ENCODE measurements at regions not wholly inside any gene's neighbourhood (a gene's known extent, or its start where the extent isn't known, plus 50 kb on each side); places are given as distances from the start of the nearest gene placed in this dataset.
"Not testable (repeated sequence)": the region's sequence is repeated elsewhere in the genome, so short reads cannot be mapped to it uniquely, and the experiment has no call there.

- no peak overlapping the region for H3K27ac Mint-ChIP-seq (ENCODE audit: low read depth)
- no peak for DNase-seq (ENCODE audit: low spot score in 2 of 2)
- H3K27me3 Mint-ChIP-seq, result no peaks in the 10 kb centered on the region
- no peak for ATAC-seq (replicated peaks; ENCODE audit: extremely low read depth, poor library complexity, severe bottlenecking)
- H3K36me3 Mint-ChIP-seq (ENCODE audit: insufficient read depth), result peaks cover 2% of the 10 kb centered on the region
- no peaks in the 10 kb centered on the region for H3K4me1 Mint-ChIP-seq
- no peak overlapping the region for H3K4me3 Mint-ChIP-seq
- H3K9me3 Mint-ChIP-seq, result peaks cover 36% of the 10 kb centered on the region
Measured at GRCh38 chr18:39449566-39449965, 1884.0 kb upstream of the CELF4 start.

GRCh38 chr18:39448942-39449341, 1883.3 kb upstream of the CELF4 start:
- DNase-seq (ENCODE audit: low spot score in 2 of 2), result no peak
- no peaks in the 10 kb centered on the region for H3K27me3 Mint-ChIP-seq
- H3K36me3 Mint-ChIP-seq (ENCODE audit: insufficient read depth), result peaks cover 2% of the 10 kb centered on the region
- peaks cover 39% of the 10 kb centered on the region for H3K9me3 Mint-ChIP-seq
- no peaks in the 10 kb centered on the region for H3K4me1 Mint-ChIP-seq
- H3K27ac Mint-ChIP-seq (ENCODE audit: low read depth), result no peak overlapping the region
- no peak for ATAC-seq (replicated peaks; ENCODE audit: extremely low read depth, poor library complexity, severe bottlenecking)
- H3K4me3 Mint-ChIP-seq, result no peak overlapping the region

DNA sequence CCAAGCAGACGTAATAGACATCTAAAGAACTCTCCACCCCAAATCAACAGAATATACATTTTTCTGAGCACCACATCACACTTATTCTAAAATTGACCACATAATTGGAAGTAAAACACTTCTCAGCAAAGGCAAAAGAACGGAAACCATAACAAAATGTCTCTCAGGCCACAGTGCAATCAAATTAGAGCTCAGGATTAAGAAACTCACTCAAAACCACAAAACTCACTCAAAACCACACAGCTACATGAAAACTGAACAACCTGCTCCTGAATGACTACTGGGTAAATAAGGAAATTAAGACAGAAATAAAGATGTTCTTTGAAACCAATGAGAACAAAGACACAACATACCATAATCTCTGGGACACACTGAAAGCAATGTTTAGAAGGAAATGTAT, 1879.4 kb upstream of the CELF4 start:
- not testable (repeated sequence) for H3K27ac Mint-ChIP-seq (ENCODE audit: low read depth); H3K4me1 Mint-ChIP-seq; DNase-seq (ENCODE audit: low spot score in 2 of 2); H3K4me3 Mint-ChIP-seq; H3K27me3 Mint-ChIP-seq; H3K36me3 Mint-ChIP-seq (ENCODE audit: insufficient read depth); ATAC-seq (replicated peaks; ENCODE audit: extremely low read depth, poor library complexity, severe bottlenecking)
- H3K9me3 Mint-ChIP-seq, result peaks cover 37% of the 10 kb centered on the region

DNA sequence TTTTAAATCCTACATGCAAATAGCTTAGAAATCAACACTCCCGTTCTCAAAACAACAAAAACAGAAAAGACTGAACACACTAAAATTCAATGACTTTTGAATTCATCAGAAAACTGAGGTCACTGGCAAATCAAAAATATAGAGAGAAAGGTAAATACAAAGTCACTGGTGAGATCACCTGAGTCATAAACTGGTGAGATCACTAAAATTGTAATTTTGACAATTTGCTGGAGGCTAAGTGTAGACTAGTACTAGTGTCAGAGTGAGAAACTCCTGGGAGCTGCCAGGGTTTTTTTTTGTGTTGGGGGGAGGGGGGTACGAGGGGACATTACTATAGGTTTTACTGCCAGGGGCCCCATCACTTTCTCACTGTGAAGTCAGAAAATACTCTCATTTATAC, 1876.0 kb upstream of the CELF4 start:
- Mint-ChIP-seq H3K4me1 (no peaks in the 10 kb centered on the region), H3K27me3 (no peaks in the 10 kb centered on the region), H3K4me3 (no peak overlapping the region), H3K9me3 (peaks cover 42% of the 10 kb centered on the region), H3K36me3 (ENCODE audit: insufficient read depth) (no peaks in the 10 kb centered on the region), H3K27ac (ENCODE audit: low read depth) (no peak overlapping the region)
- DNase-seq (ENCODE audit: low spot score in 2 of 2) (no peak), ATAC-seq (replicated peaks; ENCODE audit: extremely low read depth, poor library complexity, severe bottlenecking) (no peak)

DNA sequence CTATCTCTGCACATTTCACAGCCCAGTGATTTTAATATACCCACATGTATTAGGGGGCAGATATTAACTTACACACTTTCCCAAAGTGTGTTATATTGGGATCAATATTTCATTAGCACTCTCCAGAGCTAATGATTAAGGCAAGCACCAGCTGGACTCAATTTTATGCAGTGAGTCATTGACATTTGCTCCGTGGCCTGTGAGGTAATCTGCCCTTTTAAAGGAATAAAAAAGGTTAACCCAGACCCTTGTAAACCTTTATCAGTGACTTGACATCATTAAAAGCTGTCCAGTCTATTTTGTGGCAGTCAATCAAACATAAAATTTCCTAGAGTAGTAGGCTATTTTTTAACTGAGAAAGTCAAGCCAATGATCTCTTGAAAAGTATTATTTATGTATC, 1870.4 kb upstream of the CELF4 start:
- no peak for DNase-seq (ENCODE audit: low spot score in 2 of 2)
- no peak for ATAC-seq (replicated peaks; ENCODE audit: extremely low read depth, poor library complexity, severe bottlenecking)
- Mint-ChIP-seq H3K27ac (ENCODE audit: low read depth) (no peak overlapping the region), H3K36me3 (ENCODE audit: insufficient read depth) (no peaks in the 10 kb centered on the region), H3K9me3 (peaks cover 28% of the 10 kb centered on the region), H3K4me1 (no peaks in the 10 kb centered on the region), H3K27me3 (no peaks in the 10 kb centered on the region), H3K4me3 (no peak overlapping the region)

DNA sequence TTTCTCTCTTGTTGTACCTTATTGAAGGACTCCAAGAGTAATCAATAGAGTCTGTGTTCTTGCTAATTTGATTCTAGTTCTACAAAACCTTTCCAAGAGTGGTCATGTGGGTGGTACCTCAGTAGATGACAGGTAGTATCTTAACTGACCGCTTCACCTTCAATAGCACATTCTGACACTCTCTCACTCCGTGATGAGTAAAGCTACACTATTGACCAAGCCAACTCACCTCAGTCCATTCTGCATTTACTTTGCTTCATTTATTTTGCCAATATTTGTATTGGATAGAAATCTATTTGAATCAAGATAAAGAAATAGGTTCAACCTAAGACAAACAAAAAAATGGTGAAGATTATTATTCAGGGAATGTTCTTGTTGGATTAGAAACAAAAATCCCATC, 1869.6 kb upstream of the CELF4 start:
- Mint-ChIP-seq H3K27me3 (no peaks in the 10 kb centered on the region), H3K9me3 (peaks cover 35% of the 10 kb centered on the region), H3K4me3 (no peak overlapping the region), H3K27ac (ENCODE audit: low read depth) (no peak overlapping the region), H3K4me1 (no peaks in the 10 kb centered on the region), H3K36me3 (ENCODE audit: insufficient read depth) (no peaks in the 10 kb centered on the region)
- DNase-seq (ENCODE audit: low spot score in 2 of 2), result no peak
- no peak for ATAC-seq (replicated peaks; ENCODE audit: extremely low read depth, poor library complexity, severe bottlenecking)

DNA sequence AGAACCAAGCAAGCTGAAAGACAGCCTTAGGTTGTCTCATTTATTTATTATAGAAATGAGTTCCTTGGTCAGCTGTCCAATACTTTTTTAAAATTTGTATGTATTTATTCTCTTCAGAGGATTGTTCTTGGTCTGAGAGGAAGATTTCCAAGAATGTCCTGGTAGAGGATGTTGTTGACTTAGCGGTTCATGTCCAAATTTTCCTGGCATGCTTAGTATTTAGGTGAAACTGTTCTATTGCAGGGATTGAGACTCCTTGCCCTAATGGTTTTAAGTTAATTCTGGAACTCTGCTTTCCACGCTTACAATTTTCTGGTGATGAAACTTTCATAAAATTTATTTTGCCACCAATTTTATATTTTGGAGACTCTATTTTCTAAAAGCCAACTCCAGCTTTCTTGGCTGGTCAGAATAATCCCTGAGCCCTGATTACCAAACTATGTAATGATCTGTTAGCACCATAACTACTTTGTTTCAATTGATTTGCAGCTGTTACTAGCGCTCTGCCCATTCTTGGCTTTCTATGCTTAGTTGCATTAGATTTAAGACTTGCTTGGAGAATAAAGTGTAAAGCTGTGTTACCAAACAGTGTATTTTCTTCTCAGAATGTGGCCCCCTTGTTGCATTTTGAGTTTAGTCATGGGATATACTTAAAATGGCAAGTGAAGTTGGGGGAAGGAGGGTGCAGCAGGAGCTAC, 1868.8 kb upstream of the CELF4 start:
- Mint-ChIP-seq H3K36me3 (ENCODE audit: insufficient read depth) (no peaks in the 10 kb centered on the region), H3K4me3 (no peak overlapping the region), H3K9me3 (peaks cover 40% of the 10 kb centered on the region), H3K27ac (ENCODE audit: low read depth) (no peak overlapping the region), H3K4me1 (no peaks in the 10 kb centered on the region), H3K27me3 (no peaks in the 10 kb centered on the region)
- no peak for DNase-seq (ENCODE audit: low spot score in 2 of 2)
- ATAC-seq (replicated peaks; ENCODE audit: extremely low read depth, poor library complexity, severe bottlenecking), result no peak

DNA sequence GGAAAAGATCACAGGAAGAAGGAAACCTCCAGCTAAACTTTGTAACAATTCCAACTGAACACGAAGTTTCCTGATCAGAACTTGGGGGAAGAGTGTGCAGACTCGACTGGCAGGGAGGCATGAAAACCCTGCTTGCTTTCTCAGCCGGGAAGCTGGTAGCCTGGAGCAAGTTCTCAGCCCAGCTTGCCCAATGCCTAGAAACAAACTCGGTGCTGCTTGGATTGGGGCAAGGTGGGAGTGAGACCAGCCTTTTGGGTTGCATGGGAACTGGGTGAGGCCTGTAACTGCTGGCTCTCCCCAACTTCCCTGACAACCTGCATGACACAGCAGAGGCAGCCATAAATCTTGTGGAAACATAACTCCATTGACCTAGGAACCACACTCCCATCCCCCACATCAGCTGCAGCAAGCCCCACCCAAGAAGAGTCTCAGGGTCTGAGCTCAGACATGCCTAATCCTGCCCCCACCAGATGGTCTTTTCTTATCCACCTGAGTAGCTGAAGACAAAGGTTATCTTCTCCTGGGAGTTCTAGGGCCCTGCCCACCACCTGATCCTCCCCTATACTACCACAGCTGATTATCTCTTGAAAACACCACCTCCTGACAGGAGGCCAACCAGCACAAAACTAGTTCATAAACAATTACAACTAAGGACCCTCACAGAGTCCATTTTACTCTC, 1859.7 kb upstream of the CELF4 start:
- Mint-ChIP-seq H3K9me3 (peaks cover 32% of the 10 kb centered on the region), H3K27ac (ENCODE audit: low read depth) (no peak overlapping the region), H3K36me3 (ENCODE audit: insufficient read depth) (no peaks in the 10 kb centered on the region), H3K27me3 (no peaks in the 10 kb centered on the region), H3K4me1 (no peaks in the 10 kb centered on the region), H3K4me3 (no peak overlapping the region)
- ATAC-seq (replicated peaks; ENCODE audit: extremely low read depth, poor library complexity, severe bottlenecking), result no peak
- no peak for DNase-seq (ENCODE audit: low spot score in 2 of 2)

DNA sequence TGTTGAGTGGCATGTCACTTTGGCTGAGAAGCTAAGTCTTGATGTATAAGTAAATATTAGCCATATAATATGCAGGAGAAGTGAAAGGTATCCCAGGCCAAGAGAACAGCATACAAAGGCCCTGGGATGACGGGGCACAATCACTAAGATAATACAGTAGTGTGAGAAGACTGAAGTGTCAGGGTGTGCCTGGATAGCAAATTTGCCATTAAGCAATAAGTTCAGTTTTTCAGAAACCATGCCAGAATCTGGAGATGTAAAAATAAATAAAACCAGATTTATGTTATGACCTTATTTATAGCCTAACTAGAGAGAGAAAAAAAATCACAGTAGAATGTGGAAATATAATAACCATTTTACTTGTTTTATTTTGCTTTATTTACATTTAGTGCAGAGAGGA, 1858.7 kb upstream of the CELF4 start:
- Mint-ChIP-seq H3K27ac (ENCODE audit: low read depth) (no peak overlapping the region), H3K27me3 (no peaks in the 10 kb centered on the region), H3K4me3 (no peak overlapping the region), H3K9me3 (peaks cover 24% of the 10 kb centered on the region), H3K4me1 (no peaks in the 10 kb centered on the region), H3K36me3 (ENCODE audit: insufficient read depth) (no peaks in the 10 kb centered on the region)
- no peak for ATAC-seq (replicated peaks; ENCODE audit: extremely low read depth, poor library complexity, severe bottlenecking)
- no peak for DNase-seq (ENCODE audit: low spot score in 2 of 2)

DNA sequence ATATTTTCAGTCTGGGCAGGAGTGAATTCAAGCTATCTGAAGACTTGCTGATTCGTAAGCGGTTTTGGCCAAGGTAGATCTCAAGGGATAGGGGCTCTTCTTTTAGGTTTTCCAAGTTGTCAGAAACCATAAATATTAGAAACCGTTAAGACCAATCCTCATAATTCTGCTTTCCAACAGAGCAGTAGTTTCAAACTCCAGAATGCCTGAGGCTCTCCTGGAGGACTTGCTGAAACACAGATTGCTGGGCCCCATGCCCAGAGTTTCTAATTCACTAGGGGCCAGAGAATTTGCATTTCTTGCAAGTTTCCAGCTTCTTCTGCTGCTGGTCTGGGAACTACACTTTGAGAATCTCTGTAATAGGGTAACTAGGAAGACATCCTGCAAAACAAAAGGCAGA, 1855.7 kb upstream of the CELF4 start:
- no peak for ATAC-seq (replicated peaks; ENCODE audit: extremely low read depth, poor library complexity, severe bottlenecking)
- H3K4me1 Mint-ChIP-seq, result no peaks in the 10 kb centered on the region
- no peaks in the 10 kb centered on the region for H3K27me3 Mint-ChIP-seq
- H3K4me3 Mint-ChIP-seq, result no peak overlapping the region
- DNase-seq (ENCODE audit: low spot score in 2 of 2), result no peak
- no peak overlapping the region for H3K27ac Mint-ChIP-seq (ENCODE audit: low read depth)
- H3K36me3 Mint-ChIP-seq (ENCODE audit: insufficient read depth), result no peaks in the 10 kb centered on the region
- H3K9me3 Mint-ChIP-seq, result peaks cover 19% of the 10 kb centered on the region

DNA sequence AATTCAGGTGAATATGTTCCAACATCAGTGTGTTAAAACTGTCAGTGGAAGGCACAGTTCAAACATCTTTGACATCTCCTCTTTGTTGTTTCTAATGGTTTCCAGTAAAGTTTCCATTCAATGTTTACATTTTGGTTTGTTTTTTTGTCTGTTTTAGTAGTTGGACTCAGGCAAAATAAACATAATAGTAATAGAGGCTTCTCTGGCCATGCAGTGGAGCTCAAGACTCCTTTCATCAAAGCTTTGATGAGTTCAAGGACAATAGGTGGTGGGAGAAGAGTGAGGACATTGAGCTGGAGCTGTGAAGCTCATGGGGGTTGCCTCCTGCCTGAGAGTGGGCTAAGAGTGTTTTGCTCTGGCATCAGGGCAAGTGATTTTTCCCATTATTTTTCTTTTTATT, 1853.7 kb upstream of the CELF4 start:
- no peak for DNase-seq (ENCODE audit: low spot score in 2 of 2)

GRCh38 chr18:39415471-39415870, 1849.9 kb upstream of the CELF4 start:
- Mint-ChIP-seq H3K36me3 (ENCODE audit: insufficient read depth) (no peaks in the 10 kb centered on the region), H3K27me3 (no peaks in the 10 kb centered on the region), H3K4me3 (no peak overlapping the region), H3K9me3 (peaks cover 15% of the 10 kb centered on the region), H3K27ac (ENCODE audit: low read depth) (no peak overlapping the region), H3K4me1 (no peaks in the 10 kb centered on the region)
- ATAC-seq (replicated peaks; ENCODE audit: extremely low read depth, poor library complexity, severe bottlenecking) (no peak), DNase-seq (ENCODE audit: low spot score in 2 of 2) (no peak)

More for the DNA sequence above, 1853.7 kb upstream of the CELF4 start:
- no peaks in the 10 kb centered on the region for H3K36me3 Mint-ChIP-seq (ENCODE audit: insufficient read depth)
- H3K27me3 Mint-ChIP-seq, result no peaks in the 10 kb centered on the region
- peaks cover 19% of the 10 kb centered on the region for H3K9me3 Mint-ChIP-seq
- ATAC-seq (replicated peaks; ENCODE audit: extremely low read depth, poor library complexity, severe bottlenecking), result no peak
- no peaks in the 10 kb centered on the region for H3K4me1 Mint-ChIP-seq
- no peak overlapping the region for H3K4me3 Mint-ChIP-seq
- H3K27ac Mint-ChIP-seq (ENCODE audit: low read depth), result no peak overlapping the region

DNA sequence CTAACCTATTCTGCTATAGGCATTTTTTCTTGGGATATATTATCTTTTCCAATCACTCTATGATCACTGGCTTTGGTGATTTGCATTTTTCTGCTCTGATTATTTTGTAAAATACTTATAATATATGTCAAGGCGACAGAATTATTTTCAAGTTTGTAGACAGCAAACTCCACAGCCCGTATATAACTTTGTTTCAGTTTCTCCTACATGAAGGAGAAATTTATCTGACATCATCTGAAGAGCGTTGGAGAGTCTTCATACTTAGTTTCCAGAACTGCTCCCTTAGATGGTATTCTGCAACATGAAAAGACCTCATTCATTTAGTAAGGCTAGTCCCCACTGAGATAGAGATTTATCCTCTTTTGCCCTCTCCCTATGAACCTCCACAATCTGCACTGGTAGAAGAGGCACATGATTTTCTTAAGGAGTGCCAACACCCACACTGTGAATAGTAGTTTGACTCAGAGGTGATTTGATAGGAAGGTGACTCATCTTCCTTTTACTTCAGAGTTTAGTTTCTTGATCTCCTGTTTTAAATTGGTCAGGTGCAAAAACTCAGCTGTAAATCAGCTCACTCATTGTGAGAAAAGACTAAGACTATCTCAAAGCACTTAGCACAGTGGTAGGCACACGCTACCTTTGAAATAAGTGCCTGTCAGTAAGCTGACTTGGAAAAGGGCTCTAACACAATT, 1848.6 kb upstream of the CELF4 start:
- Mint-ChIP-seq H3K4me3 (no peak overlapping the region), H3K27me3 (no peaks in the 10 kb centered on the region), H3K9me3 (peaks cover 15% of the 10 kb centered on the region), H3K4me1 (no peaks in the 10 kb centered on the region), H3K27ac (ENCODE audit: low read depth) (no peak overlapping the region), H3K36me3 (ENCODE audit: insufficient read depth) (no peaks in the 10 kb centered on the region)
- ATAC-seq (replicated peaks; ENCODE audit: extremely low read depth, poor library complexity, severe bottlenecking), result no peak
- DNase-seq (ENCODE audit: low spot score in 2 of 2), result no peak

All from central memory CD8-positive, alpha-beta T cell (primary cell).